Cardiac fibroblast (primary cell): ENCODE measurements at regions not wholly inside any gene's neighbourhood (a gene's known extent, or its start where the extent isn't known, plus 50 kb on each side); places are given as distances from the start of the nearest gene placed in this dataset.

Source experiments
- DNase-seq, 2 donors: peaks; one replicate each; pipeline versions ENCODE4 v3.0.0 to v3.0.0-alpha.2; 2010; ENCODE audit warnings: low read depth in 2 of 2
- H3K4me3 ChIP-seq, 2 donors: replicated peaks in 1 of 2; 1 replicate in 1 of 2; 2 replicates in 1 of 2; pipeline ENCODE4 v1.5.1; 2011; ENCODE audit warnings: low read depth in 2 of 2, low read length in 2 of 2, mild to moderate bottlenecking in 2 of 2, moderate library complexity in 1 of 2
- TF ChIP-seq, protein P1 (sequence below): IDR thresholded peaks from one replicate; pipeline ENCODE4 v1.5.1; 2011; ENCODE audit warnings: low read depth, mild to moderate bottlenecking, low read length, inconsistent platforms

DNA sequence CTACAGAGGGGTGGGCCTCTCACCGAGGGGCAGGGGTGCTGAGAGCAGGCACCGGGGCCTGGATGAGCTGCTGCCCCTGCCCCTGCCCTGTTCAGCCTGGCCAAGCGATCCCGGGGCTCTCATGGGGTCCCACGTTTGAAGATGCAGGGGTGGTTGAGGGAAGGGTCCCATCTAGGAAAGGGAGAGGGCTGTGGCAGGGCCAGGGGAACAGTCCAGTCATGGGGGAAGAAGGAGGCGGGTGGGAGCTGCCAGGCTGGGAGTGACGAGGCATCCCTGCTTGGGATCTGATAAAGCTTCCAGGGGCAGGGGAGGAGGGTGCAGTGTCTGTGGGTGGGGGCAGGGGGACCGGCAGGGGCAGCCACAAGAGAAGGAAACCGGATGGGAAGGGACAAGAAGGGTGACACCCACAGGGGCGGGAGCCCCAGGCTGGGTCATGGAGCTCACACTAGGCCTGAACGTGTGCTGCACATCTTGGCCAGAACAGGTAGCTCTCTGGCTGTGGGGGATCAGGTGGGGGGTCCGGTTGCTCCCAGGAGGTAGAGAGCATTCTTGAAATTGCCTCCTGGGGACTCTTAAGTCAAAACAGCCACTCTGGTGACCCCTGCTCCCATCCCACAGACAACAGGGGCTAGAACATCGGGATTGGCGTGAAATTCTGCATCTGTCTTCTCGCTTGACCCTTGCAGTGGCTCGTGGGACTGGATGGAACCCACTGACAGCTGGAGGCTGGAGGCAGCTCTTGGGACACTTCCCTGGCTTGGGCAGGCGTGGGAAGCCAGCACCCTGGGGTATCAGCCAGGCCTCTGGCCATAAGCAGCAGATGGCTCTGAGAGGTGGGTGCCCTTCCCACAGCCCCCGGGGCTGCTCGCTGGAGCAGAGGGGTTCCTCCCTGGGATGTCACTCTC lies 58.0 kb upstream of the GATA5 start:
- H3K4me3 ChIP-seq: no peak overlapping the region
- TF ChIP-seq, protein P1, sequence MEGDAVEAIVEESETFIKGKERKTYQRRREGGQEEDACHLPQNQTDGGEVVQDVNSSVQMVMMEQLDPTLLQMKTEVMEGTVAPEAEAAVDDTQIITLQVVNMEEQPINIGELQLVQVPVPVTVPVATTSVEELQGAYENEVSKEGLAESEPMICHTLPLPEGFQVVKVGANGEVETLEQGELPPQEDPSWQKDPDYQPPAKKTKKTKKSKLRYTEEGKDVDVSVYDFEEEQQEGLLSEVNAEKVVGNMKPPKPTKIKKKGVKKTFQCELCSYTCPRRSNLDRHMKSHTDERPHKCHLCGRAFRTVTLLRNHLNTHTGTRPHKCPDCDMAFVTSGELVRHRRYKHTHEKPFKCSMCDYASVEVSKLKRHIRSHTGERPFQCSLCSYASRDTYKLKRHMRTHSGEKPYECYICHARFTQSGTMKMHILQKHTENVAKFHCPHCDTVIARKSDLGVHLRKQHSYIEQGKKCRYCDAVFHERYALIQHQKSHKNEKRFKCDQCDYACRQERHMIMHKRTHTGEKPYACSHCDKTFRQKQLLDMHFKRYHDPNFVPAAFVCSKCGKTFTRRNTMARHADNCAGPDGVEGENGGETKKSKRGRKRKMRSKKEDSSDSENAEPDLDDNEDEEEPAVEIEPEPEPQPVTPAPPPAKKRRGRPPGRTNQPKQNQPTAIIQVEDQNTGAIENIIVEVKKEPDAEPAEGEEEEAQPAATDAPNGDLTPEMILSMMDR: no peak
- no peak for DNase-seq

DNA sequence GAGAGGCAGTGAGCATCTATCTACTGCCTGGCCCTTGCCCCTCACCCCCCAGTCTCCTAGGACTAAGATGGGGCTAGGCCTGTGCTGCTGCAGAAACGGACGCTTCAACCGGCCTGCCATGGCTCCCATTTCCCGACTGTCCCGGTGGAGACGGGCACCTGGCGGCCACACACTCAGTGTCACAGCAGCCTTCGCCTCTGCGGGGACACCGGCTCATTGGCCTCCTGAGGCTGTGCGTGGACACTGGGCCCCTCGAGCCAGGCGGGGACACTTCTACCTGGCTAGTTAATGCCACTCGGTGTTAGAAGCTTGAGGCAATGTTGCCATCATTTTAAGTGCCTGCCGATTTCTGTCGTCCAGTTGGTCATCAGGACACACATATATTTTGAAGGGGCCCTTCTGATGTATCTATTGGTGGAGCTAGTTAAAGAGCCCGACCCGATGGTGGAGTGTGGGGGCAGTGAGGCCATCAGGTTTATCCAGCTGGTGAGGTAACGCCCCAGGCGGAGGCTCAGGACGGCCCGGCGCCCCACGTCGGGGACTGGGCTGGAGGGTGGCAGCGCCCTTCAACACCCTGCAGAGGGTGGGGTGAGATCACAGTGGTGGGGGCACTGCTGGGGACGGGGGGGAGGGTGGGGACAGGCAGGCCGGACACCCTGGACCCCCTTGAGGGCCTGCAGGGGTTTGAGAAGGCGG lies 58.9 kb upstream of the GATA5 start:
- no peak overlapping the region for H3K4me3 ChIP-seq
- TF ChIP-seq, protein P1: no peak
- no peak for DNase-seq

DNA sequence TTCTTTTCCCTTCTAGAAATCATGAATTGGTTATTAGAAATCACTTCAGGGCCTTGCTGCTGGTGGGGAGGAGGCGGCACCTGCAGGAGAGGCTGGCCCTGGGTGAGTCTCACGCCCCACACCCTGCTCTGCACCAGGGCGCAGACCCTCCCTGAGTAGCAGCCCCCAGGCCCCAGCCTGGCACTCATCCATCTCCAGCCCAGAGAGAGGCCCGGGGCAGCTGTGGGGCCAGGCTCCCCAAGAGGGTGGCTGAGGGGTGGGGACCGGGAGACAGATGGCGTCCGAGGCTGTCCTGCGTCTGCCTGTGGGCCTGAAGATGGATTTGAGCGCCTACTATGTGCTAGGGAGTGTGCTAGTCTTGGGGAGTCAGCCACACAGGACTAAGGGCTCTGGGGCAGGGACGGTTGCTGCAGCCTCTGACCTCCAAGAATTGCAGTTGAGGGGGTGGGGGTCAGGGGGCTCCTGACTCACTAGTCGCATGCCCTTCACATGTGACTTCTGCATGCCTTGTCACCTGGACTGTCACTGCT lies 59.6 kb upstream of the GATA5 start:
- H3K4me3 ChIP-seq: no peak overlapping the region
- no peak for DNase-seq
- TF ChIP-seq, protein P1: no peak

DNA sequence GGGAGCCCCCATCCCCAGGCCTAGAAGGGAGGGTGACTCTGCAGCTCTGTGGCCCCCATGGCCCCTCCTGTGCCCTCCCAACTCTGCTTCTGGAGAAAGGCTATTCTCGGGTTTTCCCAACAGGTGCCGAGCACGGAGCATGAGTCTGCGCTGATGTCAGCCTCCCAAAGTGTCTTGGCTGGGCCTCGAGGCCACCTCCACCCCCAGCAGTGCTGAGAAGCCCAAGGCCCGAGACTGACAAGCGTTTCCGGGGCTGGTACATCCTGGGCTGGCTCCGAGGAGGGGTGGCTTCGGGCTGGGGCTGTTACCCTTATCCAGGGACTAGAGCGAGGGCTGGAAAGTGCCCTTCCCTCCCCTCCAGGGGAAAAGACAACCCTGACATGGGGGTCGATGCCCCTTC lies 60.2 kb upstream of the GATA5 start:
- H3K4me3 ChIP-seq: no peak overlapping the region
- TF ChIP-seq, protein P1: no peak
- no peak for DNase-seq

DNA sequence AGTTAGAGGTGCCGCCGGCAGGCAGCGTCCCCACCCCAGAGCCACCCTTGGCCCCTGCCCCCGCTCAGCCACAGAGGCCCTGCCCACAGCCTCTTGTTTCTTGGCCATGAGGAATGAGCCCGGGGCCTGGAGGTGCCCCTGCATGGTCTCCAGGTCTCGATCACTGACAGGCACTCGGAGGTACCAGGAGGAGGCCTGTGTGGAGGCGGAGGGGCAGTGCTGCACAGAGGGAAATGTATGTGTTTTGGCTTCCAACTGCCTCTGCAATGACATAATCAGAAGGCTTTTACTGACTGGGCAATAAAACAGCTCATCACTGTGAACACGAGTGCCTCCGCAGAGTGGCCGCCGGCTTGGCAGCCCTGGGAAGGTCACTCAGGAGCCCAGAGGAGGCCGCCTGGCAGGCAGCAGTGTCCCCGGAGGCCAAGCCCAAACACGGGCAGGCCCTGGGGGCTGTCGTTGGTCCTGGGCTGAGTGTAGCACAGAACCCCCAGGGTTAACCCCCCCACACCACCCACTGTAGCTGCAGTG lies 61.1 kb upstream of the GATA5 start:
- TF ChIP-seq, protein P1: no peak
- no peak for DNase-seq
- H3K4me3 ChIP-seq: no peak overlapping the region

DNA sequence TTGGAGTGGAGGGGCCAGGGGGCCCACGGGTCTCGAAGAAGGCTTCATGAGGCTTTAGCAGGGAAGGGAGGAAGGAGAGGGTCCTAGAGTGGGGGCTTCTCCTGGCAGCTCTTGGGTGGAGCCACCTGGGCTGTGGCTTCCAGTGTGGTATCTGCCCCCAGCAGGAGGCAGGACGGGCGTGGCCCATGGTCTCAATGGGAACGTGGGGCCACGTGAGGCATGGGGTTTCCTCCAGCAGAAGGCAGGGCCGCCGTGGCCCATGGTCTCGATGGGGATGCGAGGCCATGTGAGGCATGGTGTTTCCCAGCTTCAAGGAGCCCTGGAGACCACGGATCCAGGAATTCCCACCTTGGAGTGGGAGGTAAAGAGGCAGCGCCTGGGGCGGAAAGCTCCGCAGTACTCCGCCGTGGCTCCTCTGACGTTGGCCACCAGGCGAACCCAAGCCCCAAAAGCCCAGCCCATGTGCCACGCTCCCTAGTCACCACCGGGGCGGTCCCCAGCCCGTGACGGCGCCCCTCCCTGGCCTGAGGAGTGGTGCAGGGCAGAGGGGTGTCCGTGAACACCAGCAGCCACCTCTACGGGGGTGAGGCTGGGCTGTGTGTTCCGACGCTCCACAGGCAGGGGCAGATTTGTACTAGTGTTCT lies 62.0 kb upstream of the GATA5 start:
- TF ChIP-seq, protein P1: no peak
- H3K4me3 ChIP-seq: no peak overlapping the region
- DNase-seq: no peak
